ENCODE measurements at regions not wholly inside any gene's neighbourhood (a gene's known extent, or its start where the extent isn't known, plus 50 kb on each side); places are given as distances from the start of the nearest gene placed in this dataset.
A peak's percentile ranks its signal among the peaks of the same experiment; 100 is the strongest.

- Histone ChIP-seq H3K27me3 (ENCODE audit: insufficient read depth) (no peaks in the 10 kb centered on the region), H3K27ac (ENCODE audit: low read depth) (no peak overlapping the region), H3K36me3 (ENCODE audit: insufficient read depth) (no peaks in the 10 kb centered on the region), H3F3A (replicated peaks; ENCODE audit: low read depth) (no peaks in the 10 kb centered on the region), H3K79me2 (replicated peaks; ENCODE audit: insufficient read depth) (no peaks in the 10 kb centered on the region), H3K4me1 (ENCODE audit: insufficient read depth) (no peaks in the 10 kb centered on the region), H2AFZ (no peak overlapping the region), H3K9me2 (ENCODE audit: insufficient read depth) (no peaks in the 10 kb centered on the region), H4K20me1 (replicated peaks; ENCODE audit: insufficient read depth) (no peaks in the 10 kb centered on the region), H3K4me3 (no peak overlapping the region), H3K4me2 (no peak overlapping the region)
- Mint-ChIP-seq H3K27ac (no peak overlapping the region), H3K36me3 (ENCODE audit: low read depth) (peaks cover 3% of the 10 kb centered on the region; the same call in 2 of the 3 replicates), H3K27me3 (ENCODE audit: insufficient read depth, low read depth, poor library complexity) (no peaks in the 10 kb centered on the region), H3K9me3 (peaks cover 5% of the 10 kb centered on the region), H3K4me1 (no peaks in the 10 kb centered on the region), H3K4me3 (no peak overlapping the region)
- DNase-seq (ENCODE audit: low spot score), result no peak
- TF ChIP-seq CREB1 (CRISPR knock-in tag; IDR thresholded peaks at IDR 0.05; ENCODE audit: low read depth) (no peak), EZH2phosphoT487 (IDR thresholded peaks at IDR 0.05; ENCODE audit: unreplicated experiment) (no peak), JUNB (IDR thresholded peaks at IDR 0.05; ENCODE audit: unreplicated experiment) (no peak), ZNF331 (CRISPR knock-in tag; IDR thresholded peaks at IDR 0.05; ENCODE audit: low read depth) (no peak), ETS1 (IDR thresholded peaks at IDR 0.05) (no peak), REST (IDR thresholded peaks at IDR 0.05; ENCODE audit: unreplicated experiment) (no peak)
- ATAC-seq, result no peak
Observed at GRCh38 chrX:87941841-87942240, 424.2 kb downstream of the KLHL4 start.

- no peaks in the 10 kb centered on the region for H3K36me3 ChIP-seq (ENCODE audit: insufficient read depth)
- H3K4me3 ChIP-seq, result no peak overlapping the region
- Mint-ChIP-seq H3K9me3 (no peaks in the 10 kb centered on the region), H3K4me3 (no peak overlapping the region), H3K4me1 (no peaks in the 10 kb centered on the region), H3K27ac (no peak overlapping the region), H3K36me3 (ENCODE audit: low read depth) (no peaks in the 10 kb centered on the region), H3K27me3 (ENCODE audit: insufficient read depth, low read depth, poor library complexity) (no peaks in the 10 kb centered on the region)
- DNase-seq (ENCODE audit: low spot score), result no peak
- H3K27me3 ChIP-seq (ENCODE audit: insufficient read depth), result no peaks in the 10 kb centered on the region
- no peak overlapping the region for H3K27ac ChIP-seq (ENCODE audit: low read depth)
- no peaks in the 10 kb centered on the region for H3K4me1 ChIP-seq (ENCODE audit: insufficient read depth)
- no peaks in the 10 kb centered on the region for H3K9me2 ChIP-seq (ENCODE audit: insufficient read depth)
- no peaks in the 10 kb centered on the region for H3K79me2 ChIP-seq (replicated peaks; ENCODE audit: insufficient read depth)
- no peak for TF ChIP-seq EZH2 (IDR thresholded peaks at IDR 0.05; ENCODE audit: low read depth, unreplicated experiment)
- H3K4me2 ChIP-seq, result no peak overlapping the region
- ATAC-seq, result no peak
- H2AFZ ChIP-seq, result peak overlapping the region; percentile 56; the same call in 1 of the 2 replicates
- no peaks in the 10 kb centered on the region for H4K20me1 ChIP-seq (replicated peaks; ENCODE audit: insufficient read depth)
- H3F3A ChIP-seq (replicated peaks; ENCODE audit: low read depth), result no peaks in the 10 kb centered on the region
Observed at GRCh38 chrX:87961471-87961870, 443.9 kb downstream of the KLHL4 start.

Measured in GM23338 (cell line).